Natural killer cell (primary cell): ENCODE measurements at regions not wholly inside any gene's neighbourhood (a gene's known extent, or its start where the extent isn't known, plus 50 kb on each side); places are given as distances from the start of the nearest gene placed in this dataset.

Experiments
- ATAC-seq, 3 donors: fragments of 150-1000 bp in 2 of 3; fragments of 200-7000 bp in 1 of 3; cut with Tn5 transposase; 1 replicate in 1 of 3; 2 replicates in 2 of 3; pipeline ENCODE4 v1.10.0; 2021; ENCODE audit warnings: mild to moderate bottlenecking in 2 of 3, moderate library complexity in 2 of 3
- DNase-seq, 2 donors: peaks; one replicate each; pipeline versions ENCODE4 v3.0.0 to v3.0.0-alpha.2; 2013 to 2021; ENCODE audit warnings: mixed read lengths in 1 of 2
- H3K27ac ChIP-seq: one replicate; pipeline ENCODE4 v1.5.1; 2013; ENCODE audit warnings: mild to moderate bottlenecking, low read length
- H3K27me3 ChIP-seq: one replicate; pipeline ENCODE4 v1.6.1; 2013; ENCODE audit warnings: low read length; ENCODE audit not compliant: control insufficient read depth, insufficient read depth
- H3K36me3 ChIP-seq: one replicate; pipeline ENCODE4 v1.6.1; 2013; ENCODE audit warnings: low read length; ENCODE audit not compliant: control insufficient read depth, insufficient read depth
- H3K4me1 ChIP-seq: one replicate; pipeline ENCODE4 v1.6.1; 2013; ENCODE audit warnings: low read length; ENCODE audit not compliant: control insufficient read depth, insufficient read depth
- H3K4me3 ChIP-seq: one replicate; pipeline ENCODE4 v1.5.1; 2013; ENCODE audit warnings: low read length
- H3K9me3 ChIP-seq: one replicate; pipeline ENCODE4 v1.6.1; 2013; ENCODE audit warnings: low read length; ENCODE audit not compliant: control insufficient read depth, insufficient read depth
- H3K27ac Mint-ChIP-seq, 2 donors: one replicate each; pipeline ENCODE4 v1.8.0; 2022; ENCODE audit warnings: mild to moderate bottlenecking in 2 of 2, mixed read lengths in 2 of 2, moderate library complexity in 1 of 2
- H3K27me3 Mint-ChIP-seq, 2 donors: one replicate each; pipeline ENCODE4 v1.8.0; 2022; ENCODE audit warnings: low read depth in 2 of 2, mixed read lengths in 2 of 2
- H3K36me3 Mint-ChIP-seq: one replicate; pipeline ENCODE4 v1.8.0; 2022; ENCODE audit warnings: mixed read lengths
- H3K4me1 Mint-ChIP-seq, 2 donors: one replicate each; pipeline ENCODE4 v1.8.0; 2022; ENCODE audit warnings: mixed read lengths in 2 of 2
- H3K4me3 Mint-ChIP-seq: one replicate; pipeline ENCODE4 v1.8.0; 2022; ENCODE audit warnings: mild to moderate bottlenecking, moderate library complexity, mixed read lengths
- H3K9me3 Mint-ChIP-seq, 2 donors: one replicate each; pipeline ENCODE4 v1.8.0; 2022; ENCODE audit warnings: mixed read lengths in 2 of 2
- CTCF ChIP-seq: fragments of 200-600 bp; IDR thresholded peaks from one replicate; pipeline ENCODE4 v1.8.0; 2022; ENCODE audit warnings: antibody characterized with exemption
- WGBS: methylation state at CpG from one replicate; pipeline ENCODE4 v1.1.7; 2013; ENCODE audit warnings: missing lambda C conversion rate; ENCODE audit not compliant: insufficient coverage; 5-methylcytosine and 5-hydroxymethylcytosine counted together
- intact Hi-C: fragments of 100-400 bp; cut with micrococcal nuclease; formaldehyde crosslinking; loops from one replicate; pipeline ENCODE4 v1.14.2; 2022

DNA sequence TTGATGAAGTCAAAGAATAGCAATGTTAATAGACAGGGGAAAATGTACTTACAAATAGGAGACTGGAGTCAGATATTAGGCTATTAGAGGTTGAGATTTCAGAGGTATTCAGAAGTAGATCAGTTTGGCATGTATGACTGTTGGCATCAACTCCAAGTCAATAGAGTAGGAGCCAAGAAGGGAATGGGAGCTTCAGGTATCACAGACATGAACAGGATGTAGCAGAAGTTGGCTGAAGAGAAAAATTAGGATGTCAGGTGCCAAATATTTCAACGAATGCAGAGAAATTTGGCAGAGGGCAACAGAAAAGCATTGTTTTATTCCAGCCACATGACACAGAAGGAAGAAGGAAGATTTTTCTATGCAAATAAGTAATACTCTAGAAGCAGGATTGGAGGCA, 69.7 kb downstream of the GLYATL1 start:
- no peak overlapping the region for H3K4me3 Mint-ChIP-seq
- intact Hi-C loops: no loop called here
- no peaks in the 10 kb centered on the region for H3K27me3 ChIP-seq
- no peaks in the 10 kb centered on the region for H3K9me3 Mint-ChIP-seq
- no peaks in the 10 kb centered on the region for H3K36me3 Mint-ChIP-seq
- H3K27me3 Mint-ChIP-seq: peaks cover 0 to 6% of the 10 kb centered on the region in 2 donors
- no peaks in the 10 kb centered on the region for H3K4me1 Mint-ChIP-seq
- no peaks in the 10 kb centered on the region for H3K9me3 ChIP-seq
- H3K27ac ChIP-seq: no peak overlapping the region
- ATAC-seq: no peak
- no peak overlapping the region for H3K27ac Mint-ChIP-seq
- no peaks in the 10 kb centered on the region for H3K36me3 ChIP-seq
- H3K4me3 ChIP-seq: no peak overlapping the region
- no peak for DNase-seq
- 20% methylated on average over 1 of the region's 1 CpG for WGBS
- no peaks in the 10 kb centered on the region for H3K4me1 ChIP-seq
- no peak for TF ChIP-seq CTCF

- H3K4me1 Mint-ChIP-seq: no peaks in the 10 kb centered on the region
- intact Hi-C loops: loop anchor here (5.0 kb wide), 1 partner anchor 162 kb away; no protein-coding TSS in a partner anchor
- no peaks in the 10 kb centered on the region for H3K4me1 ChIP-seq
- WGBS: 0% methylated on average over 2 of the region's 2 CpGs
- H3K27me3 Mint-ChIP-seq: peaks cover 0 to 6% of the 10 kb centered on the region in 2 donors
- H3K9me3 ChIP-seq: no peaks in the 10 kb centered on the region
- no peaks in the 10 kb centered on the region for H3K27me3 ChIP-seq
- H3K36me3 Mint-ChIP-seq: no peaks in the 10 kb centered on the region
- no peaks in the 10 kb centered on the region for H3K36me3 ChIP-seq
- H3K9me3 Mint-ChIP-seq: no peaks in the 10 kb centered on the region
- TF ChIP-seq CTCF: no peak
- H3K27ac ChIP-seq: no peak overlapping the region
- H3K4me3 Mint-ChIP-seq: no peak overlapping the region
- H3K27ac Mint-ChIP-seq: no peak overlapping the region
- H3K4me3 ChIP-seq: no peak overlapping the region
- DNase-seq (no peak), ATAC-seq (peak in 1 of 3 donors; percentile 54)
Measured at GRCh38 chr11:59009661-59010060, 70.4 kb downstream of the GLYATL1 start.

DNA sequence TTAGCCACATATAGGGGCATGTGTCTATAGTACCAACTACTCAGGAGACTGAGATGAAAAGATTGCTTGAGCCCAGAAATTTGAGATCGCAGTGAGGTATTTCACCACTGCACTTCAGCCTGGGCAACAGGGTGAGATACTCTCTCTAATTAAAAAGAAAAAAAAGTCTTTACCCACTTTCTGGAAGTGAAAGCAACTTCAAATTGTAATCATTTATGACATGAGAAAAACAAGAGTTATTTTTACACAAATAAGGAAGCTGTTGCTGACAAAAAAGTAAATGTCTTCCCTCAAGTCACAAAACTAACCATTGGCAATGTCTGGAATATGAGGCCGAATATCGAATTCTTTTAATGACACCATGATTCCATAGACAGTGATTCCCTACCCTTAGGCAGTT, 71.4 kb downstream of the GLYATL1 start:
- H3K4me3 ChIP-seq: no peak overlapping the region

More for the DNA sequence above, 71.4 kb downstream of the GLYATL1 start:
- Mint-ChIP-seq H3K4me1 (no peaks in the 10 kb centered on the region), H3K4me3 (no peak overlapping the region), H3K36me3 (no peaks in the 10 kb centered on the region), H3K27me3 (peaks cover 0 to 6% of the 10 kb centered on the region in 2 donors), H3K27ac (no peak overlapping the region), H3K9me3 (no peaks in the 10 kb centered on the region)
- H3K27ac ChIP-seq: no peak overlapping the region
- no peaks in the 10 kb centered on the region for H3K4me1 ChIP-seq
- no peak for ATAC-seq
- 67% methylated on average over 3 of the region's 3 CpGs for WGBS
- no peaks in the 10 kb centered on the region for H3K36me3 ChIP-seq
- no peaks in the 10 kb centered on the region for H3K27me3 ChIP-seq
- no peaks in the 10 kb centered on the region for H3K9me3 ChIP-seq
- intact Hi-C loops: loop anchor here (5.0 kb wide), 1 partner anchor 163 kb away; no protein-coding TSS in a partner anchor
- no peak for TF ChIP-seq CTCF
- no peak for DNase-seq
